Vagina (tissue), 2 donors: ENCODE measurements at regions not wholly inside any gene's neighbourhood (a gene's known extent, or its start where the extent isn't known, plus 50 kb on each side); places are given as distances from the start of the nearest gene placed in this dataset.

Experiments
- DNase-seq, 2 donors: peaks; one replicate each; pipeline ENCODE4 v3.0.0-alpha.2; 2017; ENCODE audit errors: extremely low spot score in 2 of 2
- H3K27ac ChIP-seq: fragments of 200-600 bp; sonication (generic); one replicate; pipeline ENCODE4 v1.5.1; 2019
- H3K27me3 ChIP-seq: fragments of 200-600 bp; sonication (generic); one replicate; pipeline ENCODE4 v1.5.1; 2019
- H3K36me3 ChIP-seq, 2 donors: fragments of 200-600 bp; sonication (generic); one replicate each; pipeline ENCODE4 v1.5.1; 2017 to 2019
- H3K4me1 ChIP-seq: fragments of 200-600 bp; sonication (generic); one replicate; pipeline ENCODE4 v1.5.1; 2019
- H3K4me3 ChIP-seq, 2 donors: fragments of 200-600 bp; sonication (generic); 1 replicate in 1 of 2; 2 replicates in 1 of 2; pipeline ENCODE4 v1.5.1; 2016 to 2019
- H3K9me3 ChIP-seq: fragments of 200-600 bp; sonication (generic); one replicate; pipeline ENCODE4 v1.5.1; 2019
- POLR2A ChIP-seq, 2 donors: fragments of 450-650 bp; IDR thresholded peaks; one replicate each; pipeline ENCODE4 v1.6.1; 2017; ENCODE audit warnings: antibody characterized with exemption in 2 of 2, mild to moderate bottlenecking in 2 of 2, moderate library complexity in 2 of 2
- POLR2AphosphoS5 ChIP-seq, 2 donors: sonication (generic); formaldehyde crosslinking; IDR thresholded peaks; one replicate each; pipeline ENCODE4 v1.9.0; 2017; ENCODE audit warnings: antibody characterized with exemption in 2 of 2, mild to moderate bottlenecking in 2 of 2, low read depth in 1 of 2; ENCODE audit not compliant: insufficient read depth in 1 of 2
- intact Hi-C: fragments of 100-400 bp; cut with DNase I; formaldehyde crosslinking; loops from one replicate; pipeline ENCODE4 v1.15.1; 2023
- TF ChIP-seq, protein P1 (sequence below), 3 experiments: fragments of 450-650 bp in 2 of 3; fragments of 200-600 bp in 1 of 3; sonication (generic) in 1 of 3; IDR thresholded peaks; one replicate each; pipeline ENCODE4 v1.5.1; 2017 to 2019; ENCODE audit warnings: antibody characterized with exemption in 3 of 3, mild to moderate bottlenecking in 2 of 3, moderate library complexity in 2 of 3

GRCh38 chr5:3122216-3122615, 370.7 kb upstream of the IRX2 start:
- TF ChIP-seq POLR2AphosphoS5 (IDR thresholded peaks at IDR 0.05; ENCODE audit: insufficient read depth in 1 of 2, low read depth in 1 of 2) (no peak), POLR2A (IDR thresholded peaks at IDR 0.05) (no peak)
- TF ChIP-seq, protein P1, sequence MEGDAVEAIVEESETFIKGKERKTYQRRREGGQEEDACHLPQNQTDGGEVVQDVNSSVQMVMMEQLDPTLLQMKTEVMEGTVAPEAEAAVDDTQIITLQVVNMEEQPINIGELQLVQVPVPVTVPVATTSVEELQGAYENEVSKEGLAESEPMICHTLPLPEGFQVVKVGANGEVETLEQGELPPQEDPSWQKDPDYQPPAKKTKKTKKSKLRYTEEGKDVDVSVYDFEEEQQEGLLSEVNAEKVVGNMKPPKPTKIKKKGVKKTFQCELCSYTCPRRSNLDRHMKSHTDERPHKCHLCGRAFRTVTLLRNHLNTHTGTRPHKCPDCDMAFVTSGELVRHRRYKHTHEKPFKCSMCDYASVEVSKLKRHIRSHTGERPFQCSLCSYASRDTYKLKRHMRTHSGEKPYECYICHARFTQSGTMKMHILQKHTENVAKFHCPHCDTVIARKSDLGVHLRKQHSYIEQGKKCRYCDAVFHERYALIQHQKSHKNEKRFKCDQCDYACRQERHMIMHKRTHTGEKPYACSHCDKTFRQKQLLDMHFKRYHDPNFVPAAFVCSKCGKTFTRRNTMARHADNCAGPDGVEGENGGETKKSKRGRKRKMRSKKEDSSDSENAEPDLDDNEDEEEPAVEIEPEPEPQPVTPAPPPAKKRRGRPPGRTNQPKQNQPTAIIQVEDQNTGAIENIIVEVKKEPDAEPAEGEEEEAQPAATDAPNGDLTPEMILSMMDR (IDR thresholded peaks at IDR 0.05): no peak
- intact Hi-C loops: no loop called here
- Histone ChIP-seq H3K27me3 (no peaks in the 10 kb centered on the region), H3K36me3 (no peaks in the 10 kb centered on the region), H3K4me3 (no peak overlapping the region), H3K4me1 (no peaks in the 10 kb centered on the region), H3K27ac (no peak overlapping the region), H3K9me3 (no peaks in the 10 kb centered on the region)
- no peak for DNase-seq

DNA sequence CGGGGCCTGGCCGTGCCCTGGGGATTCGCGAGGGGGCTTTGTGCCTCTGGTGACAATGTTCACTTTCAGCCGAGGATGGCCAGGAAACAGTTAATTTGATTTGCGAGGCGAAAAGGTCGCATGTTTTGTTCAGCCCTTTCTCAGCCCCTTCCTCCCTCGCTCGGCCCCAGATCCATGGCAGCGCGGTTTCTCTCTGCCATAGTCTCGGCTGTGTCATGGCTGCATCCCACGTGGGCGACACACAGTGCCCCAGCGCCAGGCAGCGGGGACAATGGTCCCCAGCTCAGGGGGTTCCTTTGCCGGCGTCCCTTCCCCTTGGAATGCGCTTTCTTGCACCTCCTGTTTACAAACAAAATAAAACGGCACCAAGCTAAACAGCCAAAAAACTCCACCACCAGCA, 370.3 kb upstream of the IRX2 start:
- Histone ChIP-seq H3K4me1 (no peaks in the 10 kb centered on the region), H3K9me3 (no peaks in the 10 kb centered on the region), H3K4me3 (no peak overlapping the region), H3K27ac (no peak overlapping the region), H3K27me3 (no peaks in the 10 kb centered on the region), H3K36me3 (no peaks in the 10 kb centered on the region)
- no peak for TF ChIP-seq POLR2AphosphoS5 (IDR thresholded peaks at IDR 0.05; ENCODE audit: insufficient read depth in 1 of 2, low read depth in 1 of 2)
- TF ChIP-seq POLR2A (IDR thresholded peaks at IDR 0.05): no peak
- TF ChIP-seq, protein P1 (IDR thresholded peaks at IDR 0.05): no peak
- intact Hi-C loops: no loop called here
- DNase-seq: no peak

DNA sequence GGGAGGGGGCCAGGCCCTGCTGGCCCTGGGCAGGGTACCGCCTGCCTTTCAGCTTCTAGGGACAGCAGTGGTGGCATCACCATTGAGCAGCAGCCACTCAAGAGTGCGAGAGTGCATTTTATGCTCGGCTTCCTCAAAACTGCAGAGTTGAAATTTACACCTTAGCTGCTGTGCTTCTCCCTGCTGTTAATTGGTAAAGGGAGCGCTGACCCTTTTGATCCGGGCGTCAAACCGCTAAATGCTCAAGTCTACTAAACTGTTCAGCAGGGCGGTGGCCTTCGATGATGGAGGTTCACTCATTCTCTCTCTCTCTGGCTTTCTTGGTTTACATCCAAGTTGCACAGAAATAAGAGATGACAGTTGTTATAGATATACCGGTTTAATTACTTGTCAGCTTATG, 368.6 kb upstream of the IRX2 start:
- no peak overlapping the region for H3K4me3 ChIP-seq

GRCh38 chr5:3119435-3119834, 368.0 kb upstream of the IRX2 start:
- intact Hi-C loops: no loop called here
- DNase-seq: no peak
- Histone ChIP-seq H3K36me3 (no peaks in the 10 kb centered on the region), H3K27me3 (no peaks in the 10 kb centered on the region), H3K4me1 (no peaks in the 10 kb centered on the region), H3K4me3 (no peak overlapping the region), H3K9me3 (no peaks in the 10 kb centered on the region), H3K27ac (no peak overlapping the region)
- TF ChIP-seq POLR2A (IDR thresholded peaks at IDR 0.05) (no peak), POLR2AphosphoS5 (IDR thresholded peaks at IDR 0.05; ENCODE audit: insufficient read depth in 1 of 2, low read depth in 1 of 2) (no peak)
- TF ChIP-seq, protein P1 (IDR thresholded peaks at IDR 0.05): no peak

More for the DNA sequence above, 368.6 kb upstream of the IRX2 start:
- no peak overlapping the region for H3K27ac ChIP-seq
- intact Hi-C loops: no loop called here
- H3K9me3 ChIP-seq: no peaks in the 10 kb centered on the region
- no peaks in the 10 kb centered on the region for H3K4me1 ChIP-seq
- TF ChIP-seq POLR2A (IDR thresholded peaks at IDR 0.05): no peak
- no peaks in the 10 kb centered on the region for H3K27me3 ChIP-seq
- no peaks in the 10 kb centered on the region for H3K36me3 ChIP-seq
- no peak for DNase-seq

DNA sequence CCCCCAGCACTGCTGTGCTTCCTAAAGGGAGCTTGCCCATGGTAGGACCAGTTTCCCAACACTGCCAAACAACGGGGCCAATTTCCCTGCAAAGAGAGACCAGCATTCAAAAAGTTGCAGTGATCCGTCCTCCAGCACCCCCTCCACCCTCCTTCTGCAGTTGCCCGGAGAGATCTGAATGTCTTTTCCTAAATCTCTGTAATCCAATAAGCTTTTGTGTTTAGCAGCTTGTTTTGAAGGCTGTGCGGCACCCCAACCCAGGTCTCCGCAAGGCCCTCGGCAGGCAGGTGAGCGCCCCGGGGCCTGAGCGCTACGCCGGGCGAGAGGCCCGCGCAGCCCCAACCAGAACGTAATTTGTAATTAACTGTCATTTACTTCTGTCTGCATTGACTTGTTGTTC, 366.9 kb upstream of the IRX2 start:
- no peaks in the 10 kb centered on the region for H3K27me3 ChIP-seq
- TF ChIP-seq POLR2A (IDR thresholded peaks at IDR 0.05) (no peak), POLR2AphosphoS5 (IDR thresholded peaks at IDR 0.05; ENCODE audit: insufficient read depth in 1 of 2, low read depth in 1 of 2) (no peak)
- TF ChIP-seq, protein P1 (IDR thresholded peaks at IDR 0.05): no peak
- H3K9me3 ChIP-seq: no peaks in the 10 kb centered on the region
- H3K4me3 ChIP-seq: no peak overlapping the region
- H3K36me3 ChIP-seq: no peaks in the 10 kb centered on the region
- H3K4me1 ChIP-seq: no peaks in the 10 kb centered on the region
- no peak overlapping the region for H3K27ac ChIP-seq
- intact Hi-C loops: no loop called here
- no peak for DNase-seq

DNA sequence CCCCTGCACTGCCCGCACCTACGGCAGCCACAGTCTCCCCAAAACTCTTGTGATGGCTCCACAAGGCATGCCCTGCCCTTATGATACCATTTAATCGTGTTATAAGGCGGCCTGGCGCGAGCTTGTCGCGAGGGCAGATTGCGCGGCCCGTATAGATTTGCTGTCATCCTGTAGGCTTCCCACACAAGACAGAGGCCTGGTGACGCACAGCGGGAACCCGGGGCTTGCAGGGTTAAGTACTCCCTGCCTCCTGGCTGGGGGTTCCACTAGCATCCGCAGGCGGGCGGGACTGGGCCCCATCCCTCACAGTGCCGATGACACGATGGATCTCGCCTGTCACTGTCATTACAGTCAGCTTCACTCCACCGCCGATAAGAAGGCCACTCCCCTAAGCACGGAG, 364.9 kb upstream of the IRX2 start:
- H3K4me1 ChIP-seq: no peaks in the 10 kb centered on the region
- TF ChIP-seq, protein P1 (IDR thresholded peaks at IDR 0.05): no peak
- no peak for TF ChIP-seq POLR2A (IDR thresholded peaks at IDR 0.05)
- TF ChIP-seq POLR2AphosphoS5 (IDR thresholded peaks at IDR 0.05; ENCODE audit: insufficient read depth in 1 of 2, low read depth in 1 of 2): no peak
- no peak for DNase-seq
- H3K9me3 ChIP-seq: no peaks in the 10 kb centered on the region
- H3K4me3 ChIP-seq: no peak overlapping the region
- intact Hi-C loops: no loop called here
- H3K27ac ChIP-seq: no peak overlapping the region
- H3K27me3 ChIP-seq: no peaks in the 10 kb centered on the region
- no peaks in the 10 kb centered on the region for H3K36me3 ChIP-seq
